Neural cell (in vitro differentiated cells): ENCODE measurements at regions not wholly inside any gene's neighbourhood (a gene's known extent, or its start where the extent isn't known, plus 50 kb on each side); places are given as distances from the start of the nearest gene placed in this dataset.

Experiments
- H2AFZ ChIP-seq: fragments of 200-600, 300-800 bp; sonication (generic), shearing (Covaris generic); 2 replicates; pipeline ENCODE4 v1.6.0; 2014; ENCODE audit warnings: low read depth, mild to moderate bottlenecking, antibody characterized with exemption, low read length, moderate library complexity
- H3F3A ChIP-seq: fragments of 200-600 bp; shearing (Covaris generic); 2 replicates; pipeline ENCODE4 v1.6.1; 2016; ENCODE audit warnings: mild to moderate bottlenecking, moderate library complexity, mixed read lengths, antibody characterized with exemption, low read length; ENCODE audit not compliant: insufficient read depth, poor library complexity, severe bottlenecking
- H3K27ac ChIP-seq: fragments of 200-600, 300-800 bp; sonication (generic), shearing (Covaris generic); 2 replicates; pipeline ENCODE4 v1.5.1; 2014; ENCODE audit warnings: mild to moderate bottlenecking, low read length, moderate library complexity
- H3K27me3 ChIP-seq: fragments of 300-800, 200-600 bp; sonication (generic), shearing (Covaris generic); 2 replicates; pipeline ENCODE4 v1.6.0; 2014; ENCODE audit warnings: mild to moderate bottlenecking, low read depth, low read length, moderate library complexity; ENCODE audit not compliant: insufficient read depth
- H3K36me3 ChIP-seq: fragments of 300-800, 200-600 bp; sonication (generic), shearing (Covaris generic); 2 replicates; pipeline ENCODE4 v1.5.1; 2014; ENCODE audit warnings: mild to moderate bottlenecking, antibody characterized with exemption, low read length, moderate library complexity; ENCODE audit not compliant: insufficient read depth
- H3K4me2 ChIP-seq: fragments of 300-800, 200-600 bp; sonication (generic), shearing (Covaris generic); 2 replicates; pipeline ENCODE4 v1.6.0; 2014; ENCODE audit warnings: mild to moderate bottlenecking, low read length
- H3K4me3 ChIP-seq: fragments of 300-800, 200-600 bp; sonication (generic), shearing (Covaris generic); 2 replicates; pipeline ENCODE4 v1.5.1; 2014; ENCODE audit warnings: mild to moderate bottlenecking, low read length, moderate library complexity
- H3K79me2 ChIP-seq: fragments of 200-600 bp; shearing (Covaris generic); replicated peaks from 2 replicates; pipeline ENCODE4 v1.6.0; 2014; ENCODE audit warnings: mild to moderate bottlenecking, low read length, moderate library complexity; ENCODE audit not compliant: insufficient read depth
- H3K9ac ChIP-seq: fragments of 300-800, 200-600 bp; sonication (generic), shearing (Covaris generic); 2 replicates; pipeline ENCODE4 v1.6.1; 2016; ENCODE audit warnings: mild to moderate bottlenecking, low read length, mixed read lengths
- H3K9me2 ChIP-seq: fragments of 200-600 bp; shearing (Covaris generic); 2 replicates; pipeline ENCODE4 v1.6.1; 2016; ENCODE audit warnings: mild to moderate bottlenecking, low read length, mixed read lengths; ENCODE audit not compliant: insufficient read depth
- H3K9me3 ChIP-seq: fragments of 200-600, 300-800 bp; sonication (generic), shearing (Covaris generic); 2 replicates; pipeline ENCODE4 v1.6.1; 2016; ENCODE audit warnings: mild to moderate bottlenecking, mixed run types, low read length, moderate library complexity, mixed read lengths
- H4K20me1 ChIP-seq: fragments of 200-600 bp; shearing (Covaris generic); 2 replicates; pipeline ENCODE4 v1.6.1; 2016; ENCODE audit warnings: mild to moderate bottlenecking, mixed run types; ENCODE audit not compliant: insufficient read depth
- CTCF ChIP-seq: fragments of 450-650 bp; IDR thresholded peaks from 2 replicates; pipeline ENCODE4 v1.5.1; 2014; ENCODE audit warnings: antibody characterized with exemption, mild to moderate bottlenecking, moderate library complexity; ENCODE audit not compliant: poor library complexity, severe bottlenecking
- EP300 ChIP-seq: fragments of 450-650 bp; conservative IDR thresholded peaks from 2 replicates; pipeline ENCODE4 v1.6.1; 2014; ENCODE audit warnings: antibody characterized with exemption, mild to moderate bottlenecking, moderate library complexity; ENCODE audit not compliant: poor library complexity, severe bottlenecking
- EZH2 ChIP-seq: fragments of 200-600, 300-800 bp; shearing (Covaris generic), sonication (generic); IDR thresholded peaks from 2 replicates; pipeline ENCODE4 v1.6.1; 2014; ENCODE audit warnings: antibody characterized with exemption, low read length, borderline replicate concordance, mild to moderate bottlenecking; ENCODE audit not compliant: insufficient read depth, poor library complexity, severe bottlenecking
- MXI1 ChIP-seq: fragments of 450-650 bp; conservative IDR thresholded peaks from 2 replicates; pipeline ENCODE4 v1.6.1; 2014; ENCODE audit warnings: antibody characterized with exemption, mild to moderate bottlenecking; ENCODE audit not compliant: poor library complexity, severe bottlenecking
- POLR2AphosphoS5 ChIP-seq: IDR thresholded peaks from 2 replicates; pipeline ENCODE4 v1.6.1; 2012
- RAD21 ChIP-seq: fragments of 450-650 bp; conservative IDR thresholded peaks from 2 replicates; pipeline ENCODE4 v1.6.1; 2014; ENCODE audit warnings: antibody characterized with exemption, mild to moderate bottlenecking, moderate library complexity
- SMC3 ChIP-seq: fragments of 450-650 bp; conservative IDR thresholded peaks from 2 replicates; pipeline ENCODE4 v1.6.1; 2014; ENCODE audit warnings: antibody characterized with exemption, mild to moderate bottlenecking, moderate library complexity; ENCODE audit not compliant: poor library complexity
- TAF1 ChIP-seq: IDR thresholded peaks from 2 replicates; pipeline ENCODE4 v1.6.1; 2012; ENCODE audit warnings: low read depth
- TF ChIP-seq, protein P1 (sequence below): IDR thresholded peaks from 2 replicates; pipeline ENCODE4 v1.6.1; 2012; ENCODE audit warnings: borderline replicate concordance

GRCh38 chr20:55755411-55755810 lies 249.9 kb downstream of the CBLN4 start:
- no peak overlapping the region for H3K4me2 ChIP-seq
- H3K79me2 ChIP-seq: no peaks in the 10 kb centered on the region
- no peaks in the 10 kb centered on the region for H3K9me3 ChIP-seq
- no peak overlapping the region for H2AFZ ChIP-seq
- no peaks in the 10 kb centered on the region for H3F3A ChIP-seq
- no peaks in the 10 kb centered on the region for H4K20me1 ChIP-seq
- H3K4me3 ChIP-seq: no peak overlapping the region
- H3K9ac ChIP-seq: no peak overlapping the region
- no peaks in the 10 kb centered on the region for H3K36me3 ChIP-seq
- no peak overlapping the region for H3K27ac ChIP-seq
- H3K27me3 ChIP-seq: no peaks in the 10 kb centered on the region
- H3K9me2 ChIP-seq: no peaks in the 10 kb centered on the region
- TF ChIP-seq MXI1 (no peak), RAD21 (no peak), EP300 (no peak), SMC3 (no peak), TAF1 (no peak), POLR2AphosphoS5 (no peak), CTCF (no peak), EZH2 (no peak)
- TF ChIP-seq, protein P1, sequence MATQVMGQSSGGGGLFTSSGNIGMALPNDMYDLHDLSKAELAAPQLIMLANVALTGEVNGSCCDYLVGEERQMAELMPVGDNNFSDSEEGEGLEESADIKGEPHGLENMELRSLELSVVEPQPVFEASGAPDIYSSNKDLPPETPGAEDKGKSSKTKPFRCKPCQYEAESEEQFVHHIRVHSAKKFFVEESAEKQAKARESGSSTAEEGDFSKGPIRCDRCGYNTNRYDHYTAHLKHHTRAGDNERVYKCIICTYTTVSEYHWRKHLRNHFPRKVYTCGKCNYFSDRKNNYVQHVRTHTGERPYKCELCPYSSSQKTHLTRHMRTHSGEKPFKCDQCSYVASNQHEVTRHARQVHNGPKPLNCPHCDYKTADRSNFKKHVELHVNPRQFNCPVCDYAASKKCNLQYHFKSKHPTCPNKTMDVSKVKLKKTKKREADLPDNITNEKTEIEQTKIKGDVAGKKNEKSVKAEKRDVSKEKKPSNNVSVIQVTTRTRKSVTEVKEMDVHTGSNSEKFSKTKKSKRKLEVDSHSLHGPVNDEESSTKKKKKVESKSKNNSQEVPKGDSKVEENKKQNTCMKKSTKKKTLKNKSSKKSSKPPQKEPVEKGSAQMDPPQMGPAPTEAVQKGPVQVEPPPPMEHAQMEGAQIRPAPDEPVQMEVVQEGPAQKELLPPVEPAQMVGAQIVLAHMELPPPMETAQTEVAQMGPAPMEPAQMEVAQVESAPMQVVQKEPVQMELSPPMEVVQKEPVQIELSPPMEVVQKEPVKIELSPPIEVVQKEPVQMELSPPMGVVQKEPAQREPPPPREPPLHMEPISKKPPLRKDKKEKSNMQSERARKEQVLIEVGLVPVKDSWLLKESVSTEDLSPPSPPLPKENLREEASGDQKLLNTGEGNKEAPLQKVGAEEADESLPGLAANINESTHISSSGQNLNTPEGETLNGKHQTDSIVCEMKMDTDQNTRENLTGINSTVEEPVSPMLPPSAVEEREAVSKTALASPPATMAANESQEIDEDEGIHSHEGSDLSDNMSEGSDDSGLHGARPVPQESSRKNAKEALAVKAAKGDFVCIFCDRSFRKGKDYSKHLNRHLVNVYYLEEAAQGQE: no peak

GRCh38 chr20:55746723-55747122 lies 258.6 kb downstream of the CBLN4 start:
- H3K9me2 ChIP-seq: no peaks in the 10 kb centered on the region
- no peak overlapping the region for H3K4me3 ChIP-seq
- H2AFZ ChIP-seq: no peak overlapping the region
- no peaks in the 10 kb centered on the region for H3K27me3 ChIP-seq
- H3K9me3 ChIP-seq: no peaks in the 10 kb centered on the region
- H4K20me1 ChIP-seq: no peaks in the 10 kb centered on the region
- TF ChIP-seq TAF1: no peak
- TF ChIP-seq POLR2AphosphoS5: no peak
- TF ChIP-seq MXI1: no peak
- no peak for TF ChIP-seq CTCF
- no peaks in the 10 kb centered on the region for H3F3A ChIP-seq
- no peaks in the 10 kb centered on the region for H3K36me3 ChIP-seq
- no peaks in the 10 kb centered on the region for H3K79me2 ChIP-seq
- no peak overlapping the region for H3K27ac ChIP-seq
- no peak overlapping the region for H3K4me2 ChIP-seq
- H3K9ac ChIP-seq: no peak overlapping the region
